GM12878 (cell line): ENCODE measurements at regions not wholly inside any gene's neighbourhood (a gene's known extent, or its start where the extent isn't known, plus 50 kb on each side); places are given as distances from the start of the nearest gene placed in this dataset.

Source experiments
- ATAC-seq: fragments of 200-7000 bp; cut with Tn5 transposase; 3 replicates; pipeline ENCODE4 v1.9.1; 2020; ENCODE audit warnings: mild to moderate bottlenecking, moderate library complexity
- BruUV-seq: library from RNA; stranded (reverse); fragments of 400-500 nt; replicated peaks from 2 replicates; lab custom pipeline; 2021; lab: Mats Ljungman, UMichigan
- CTCF ChIA-PET: fragments of 300-600 bp; sonication (Branson Sonifier 250); formaldehyde crosslinking; extraction: SDS; loops from one replicate; lab custom pipeline; 2021; ENCODE audit warnings: inconsistent platforms; lab: Yijun Ruan, JAX
- POLR2A ChIA-PET: fragments of 350-600 bp; formaldehyde crosslinking; extraction: SDS; loops from one replicate; lab custom pipeline; 2021; ENCODE audit warnings: inconsistent platforms; lab: Charles Lee
- RAD21 ChIA-PET: fragments of 300-600 bp; sonication (Branson Sonifier 250); formaldehyde crosslinking; loops from one replicate; lab custom pipeline; 2023; ENCODE audit warnings: antibody characterized with exemption; ENCODE audit not compliant: unreplicated experiment; lab: Charles Lee
- SMC1A ChIA-PET: fragments of 300-600 bp; sonication (Branson Sonifier 250); formaldehyde crosslinking; loops from one replicate; lab custom pipeline; 2023; ENCODE audit not compliant: unreplicated experiment, uncharacterized antibody; lab: Charles Lee
- DNase-seq: peaks from one replicate; pipeline ENCODE4 v3.0.0-alpha.2; 2011; ENCODE audit warnings: low read depth, low spot score
- FAIRE-seq: peaks from 3 replicates; lab custom pipeline; 2011; peaks lifted over from hg19 to GRCh38; lab: Jason Lieb, UNC
- H2AFZ ChIP-seq: 2 replicates; pipeline ENCODE4 v1.6.0; 2011; ENCODE audit warnings: low read depth, low read length, control low read depth; ENCODE audit not compliant: control insufficient read depth
- H3K27ac ChIP-seq: 2 replicates; pipeline ENCODE4 v1.5.1; 2011; ENCODE audit warnings: control low read depth; ENCODE audit not compliant: control insufficient read depth, insufficient read depth
- H3K27me3 ChIP-seq, 2 experiments: replicated peaks in 1 of 2; 2 replicates each; pipeline versions ENCODE4 v1.6.0 to v1.6.1; 2011; ENCODE audit warnings: low read length in 1 of 2; ENCODE audit not compliant: control insufficient read depth in 2 of 2, insufficient read depth in 2 of 2
- H3K36me3 ChIP-seq, 2 experiments: 2 replicates each; pipeline ENCODE4 v1.5.1; 2011; ENCODE audit warnings: low read length in 1 of 2; ENCODE audit not compliant: control insufficient read depth in 2 of 2, insufficient read depth in 2 of 2
- H3K4me1 ChIP-seq: 2 replicates; pipeline ENCODE4 v1.6.1; 2011; ENCODE audit warnings: mild to moderate bottlenecking, low read length, moderate library complexity, mixed read lengths; ENCODE audit not compliant: control insufficient read depth, insufficient read depth
- H3K4me2 ChIP-seq: 2 replicates; pipeline ENCODE4 v1.6.0; 2011; ENCODE audit warnings: control low read depth; ENCODE audit not compliant: control insufficient read depth, insufficient read depth
- H3K4me3 ChIP-seq: fragments of 200-600 bp; sonication (generic); 2 replicates; pipeline ENCODE4 v1.5.1; 2016
- H3K79me2 ChIP-seq: 2 replicates; pipeline ENCODE4 v1.6.0; 2011; ENCODE audit warnings: low read length; ENCODE audit not compliant: control insufficient read depth, insufficient read depth
- H3K9ac ChIP-seq: 2 replicates; pipeline ENCODE4 v1.8.0; 2011; ENCODE audit warnings: low read length, control low read depth, mixed read lengths; ENCODE audit not compliant: control insufficient read depth, insufficient read depth
- H3K9me3 ChIP-seq: replicated peaks from 3 replicates; pipeline ENCODE4 v1.5.1; 2011; ENCODE audit warnings: mild to moderate bottlenecking, low read length; ENCODE audit not compliant: control insufficient read depth, insufficient read depth
- H4K20me1 ChIP-seq: 2 replicates; pipeline ENCODE4 v1.6.0; 2011; ENCODE audit not compliant: control insufficient read depth, insufficient read depth
- BCLAF1 ChIP-seq: fragments of 450-650 bp; IDR thresholded peaks from 2 replicates; pipeline ENCODE4 v1.6.1; 2017; ENCODE audit warnings: antibody characterized with exemption, mild to moderate bottlenecking, moderate library complexity
- FOS ChIP-seq: IDR thresholded peaks from 3 replicates; pipeline ENCODE4 v1.6.1; 2011; ENCODE audit warnings: borderline replicate concordance; ENCODE audit not compliant: insufficient read length; ENCODE audit errors: extremely low read depth
- NFIC ChIP-seq: IDR thresholded peaks from 2 replicates; pipeline ENCODE4 v1.6.1; 2012; ENCODE audit warnings: low read depth, mild to moderate bottlenecking, inconsistent platforms, low read length, moderate library complexity
- POLR2A ChIP-seq: IDR thresholded peaks from 2 replicates; pipeline ENCODE4 v1.6.1; 2011; ENCODE audit warnings: low read depth, mild to moderate bottlenecking, low read length
- RBBP5 ChIP-seq: fragments of 200-600 bp; sonication (generic); conservative IDR thresholded peaks from 2 replicates; pipeline ENCODE4 v1.6.1; 2016
- SPI1 ChIP-seq: IDR thresholded peaks from 2 replicates; pipeline ENCODE4 v1.6.1; 2011; ENCODE audit warnings: low read depth, mild to moderate bottlenecking, low read length, moderate library complexity, borderline replicate concordance; ENCODE audit not compliant: insufficient read depth
- ZBTB11 ChIP-seq: fragments of 450-650 bp; formaldehyde crosslinking; IDR thresholded peaks from 2 replicates; pipeline ENCODE4 v1.5.0; 2022; ENCODE audit warnings: mild to moderate bottlenecking, missing genetic modification characterization
- WGBS: methylation state at CpG from one replicate; pipeline ENCODE4 v1.1.6; 2016; ENCODE audit warnings: low lambda C conversion rate; ENCODE audit not compliant: insufficient replicate concordance, insufficient coverage; ENCODE audit errors: missing lambda C conversion rate; 5-methylcytosine and 5-hydroxymethylcytosine counted together
- in situ Hi-C: fragments of 300-500 bp; cut with MboI; formaldehyde crosslinking; loops from 9 replicates; pipeline ENCODE4 v1.14.3; 2018; ENCODE audit warnings: mixed read lengths
- intact Hi-C: fragments of 100-400 bp; cut with micrococcal nuclease; formaldehyde crosslinking; loops from one replicate; pipeline ENCODE4 v1.14.2; 2022; ENCODE audit not compliant: unreplicated experiment

GRCh38 chr4:128728190-128728589, 81.3 kb upstream of the JADE1 start:
- Histone ChIP-seq H3K79me2 (no peaks in the 10 kb centered on the region), H3K4me3 (no peak overlapping the region), H3K9ac (no peak overlapping the region), H4K20me1 (no peaks in the 10 kb centered on the region), H3K9me3 (no peaks in the 10 kb centered on the region), H3K27me3 (no peaks in the 10 kb centered on the region), H3K4me1 (no peaks in the 10 kb centered on the region), H3K36me3 (no peaks in the 10 kb centered on the region), H2AFZ (no peak overlapping the region), H3K4me2 (no peak overlapping the region)
- SMC1A ChIA-PET = interaction anchor here (1.5 kb wide), 1 partner anchor 11 kb away, joined by 5 read pairs; no protein-coding TSS in a partner anchor
- CTCF ChIA-PET = interaction anchor here (0.9 kb wide), 1 partner anchor 49 kb away, joined by 4 read pairs; no protein-coding TSS in a partner anchor
- FAIRE-seq (no peak), ATAC-seq (no peak), DNase-seq (no peak)
- intact Hi-C loops = no loop called here
- POLR2A ChIA-PET = no interaction called here
- WGBS = 50% methylated on average over 2 of the region's 2 CpGs
- no peak for TF ChIP-seq SPI1
- no peak for TF ChIP-seq NFIC
- TF ChIP-seq FOS = no peak
- no peak for TF ChIP-seq POLR2A
- no peak for TF ChIP-seq RBBP5
- TF ChIP-seq BCLAF1 = no peak
- TF ChIP-seq ZBTB11 (CRISPR knock-in tag) = no peak
- TF ChIP-seq, all 136 proteins: peak for 0
- RAD21 ChIA-PET = interaction anchor here (1.8 kb wide), 1 partner anchor 53 kb away, joined by 4 read pairs; no protein-coding TSS in a partner anchor
- in situ Hi-C loops = no loop called here
- no peak overlapping the region for H3K27ac ChIP-seq
- no TSS peak for BruUV-seq
